ENCODE measurements at regions not wholly inside any gene's neighbourhood (a gene's known extent, or its start where the extent isn't known, plus 50 kb on each side); places are given as distances from the start of the nearest gene placed in this dataset.
"Not testable (repeated sequence)": the region's sequence is repeated elsewhere in the genome, so short reads cannot be mapped to it uniquely, and the experiment has no call there.

GRCh38 chr3:5768281-5768945 is 580.9 kb downstream of the EDEM1 start:
- no peak for DNase-seq

DNA sequence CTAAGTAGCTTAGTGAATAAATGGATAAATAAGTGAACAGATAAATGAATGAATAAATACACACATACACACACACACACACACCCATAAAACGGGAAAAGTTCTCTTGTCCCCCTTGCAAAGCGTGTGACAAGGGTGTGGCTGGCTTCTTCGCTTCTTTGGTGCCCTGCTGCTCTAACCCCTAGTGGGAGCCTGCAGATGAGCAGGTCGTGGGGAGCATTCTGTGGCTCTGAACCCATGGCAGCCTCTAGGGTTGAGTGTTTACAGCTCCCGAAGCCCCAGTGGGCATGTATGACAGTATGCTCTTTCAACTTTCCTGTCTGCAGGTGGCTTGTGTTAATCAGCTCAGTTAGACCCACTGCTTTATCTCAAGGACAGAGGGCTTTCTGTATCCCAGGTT is 582.3 kb downstream of the EDEM1 start:
- no peak for DNase-seq

DNA sequence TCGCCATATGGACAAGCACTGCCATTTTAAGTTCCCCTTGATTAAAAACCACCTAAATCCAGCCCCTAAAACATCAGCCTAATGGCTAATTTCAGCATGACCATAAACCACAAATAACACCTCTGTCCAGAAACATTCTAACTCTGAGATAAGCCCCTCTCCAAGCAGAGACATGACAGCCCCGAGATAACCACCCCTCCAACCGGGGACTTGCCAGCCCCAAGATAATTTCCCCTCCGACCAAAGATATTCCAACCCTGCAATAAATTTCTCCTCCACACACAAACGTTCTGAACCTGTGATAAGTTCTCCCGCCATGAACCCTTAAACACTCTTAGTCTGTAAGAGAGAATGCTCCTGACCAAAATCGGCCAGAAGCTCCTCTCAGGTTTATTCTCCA is 586.8 kb downstream of the EDEM1 start:
- no peak for DNase-seq

DNA sequence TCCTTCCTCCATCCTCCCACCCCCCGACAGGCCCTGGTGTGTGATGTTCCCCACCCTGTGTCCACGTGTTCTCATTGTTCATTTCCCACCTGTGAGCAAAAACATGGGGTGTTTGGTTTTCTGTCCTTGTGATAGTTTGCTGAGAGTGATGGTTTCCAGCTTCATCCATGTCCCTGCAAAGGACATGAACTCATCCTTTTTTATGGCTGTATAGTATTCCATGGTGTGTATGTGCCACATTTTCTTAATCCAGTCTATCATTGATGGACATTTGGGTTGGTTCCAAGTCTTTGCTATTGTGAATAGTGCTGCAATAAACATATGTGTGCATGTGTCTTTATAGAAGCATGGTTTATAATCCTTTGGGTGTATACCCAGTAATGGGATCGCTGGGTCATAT is 587.6 kb downstream of the EDEM1 start:
- DNase-seq = not testable (repeated sequence)

DNA sequence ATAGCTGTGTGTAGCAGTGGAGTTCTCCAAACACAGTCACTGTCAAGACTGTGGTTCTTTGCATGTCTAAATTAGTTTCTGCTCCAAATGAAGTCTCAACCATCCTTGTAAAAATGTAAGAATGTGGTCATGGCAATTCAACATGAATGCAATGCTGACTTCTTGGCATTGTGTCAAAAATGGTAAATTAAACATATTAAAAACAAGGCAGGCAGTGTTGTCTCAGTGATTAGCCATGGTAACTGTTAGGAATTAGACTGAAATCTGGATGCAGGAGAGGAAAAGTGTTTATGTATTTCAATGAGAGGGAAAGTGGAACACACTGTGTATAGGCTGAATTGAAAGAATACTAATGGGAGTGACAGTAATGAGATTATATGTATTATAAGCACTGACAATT is 597.2 kb downstream of the EDEM1 start:
- DNase-seq = no peak

DNA sequence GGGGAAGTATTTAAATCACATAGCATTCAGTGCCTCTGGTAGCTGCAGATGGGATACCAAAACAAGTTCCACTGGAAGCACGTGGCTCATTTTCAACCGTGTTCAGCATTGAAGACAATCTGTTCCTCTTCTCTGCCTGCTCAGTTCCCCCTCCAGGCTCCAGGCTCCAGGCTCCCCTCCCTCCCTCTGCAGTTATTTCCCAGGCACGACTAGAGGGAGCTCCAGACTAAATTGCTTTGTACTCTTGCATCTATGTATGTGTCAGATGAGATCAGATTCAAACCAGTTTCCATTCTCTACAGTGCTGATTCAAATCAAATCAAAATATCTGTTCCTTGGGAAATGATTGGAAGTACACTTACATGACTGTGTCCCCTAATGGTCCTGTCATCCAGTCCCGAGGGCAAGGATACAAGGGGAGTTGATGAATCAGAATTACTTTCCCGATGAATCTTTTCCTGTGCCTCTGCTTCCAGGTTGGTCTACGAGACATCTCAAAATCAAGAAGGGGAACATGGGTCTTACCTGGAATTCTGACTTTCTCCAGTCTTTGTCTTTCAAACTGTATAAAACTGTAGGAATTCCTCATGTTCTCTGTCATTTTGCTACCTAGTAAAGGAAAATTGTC is 600.5 kb downstream of the EDEM1 start:
- no peak for DNase-seq

DNA sequence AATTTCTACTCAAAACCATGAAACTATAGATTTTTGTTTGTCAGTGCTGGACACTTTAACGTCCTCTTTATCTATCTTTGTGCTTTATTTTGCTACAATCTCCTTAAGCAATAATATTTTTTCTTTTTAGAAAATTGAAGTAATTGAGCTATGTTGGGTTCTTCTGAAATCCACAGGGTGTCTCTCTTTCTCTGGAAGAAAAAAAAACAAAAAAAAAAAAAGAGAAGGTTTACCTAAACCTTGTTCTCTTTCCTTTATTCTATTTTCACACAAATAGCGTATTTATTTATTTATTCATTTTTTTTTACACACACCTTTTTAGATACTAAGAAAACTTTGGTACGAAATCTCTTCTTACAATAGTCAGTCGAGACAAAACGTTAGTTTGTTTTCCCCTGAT is 601.0 kb downstream of the EDEM1 start:
- DNase-seq = no peak

GRCh38 chr3:5791558-5791957 is 604.1 kb downstream of the EDEM1 start:
- no peak for DNase-seq

DNA sequence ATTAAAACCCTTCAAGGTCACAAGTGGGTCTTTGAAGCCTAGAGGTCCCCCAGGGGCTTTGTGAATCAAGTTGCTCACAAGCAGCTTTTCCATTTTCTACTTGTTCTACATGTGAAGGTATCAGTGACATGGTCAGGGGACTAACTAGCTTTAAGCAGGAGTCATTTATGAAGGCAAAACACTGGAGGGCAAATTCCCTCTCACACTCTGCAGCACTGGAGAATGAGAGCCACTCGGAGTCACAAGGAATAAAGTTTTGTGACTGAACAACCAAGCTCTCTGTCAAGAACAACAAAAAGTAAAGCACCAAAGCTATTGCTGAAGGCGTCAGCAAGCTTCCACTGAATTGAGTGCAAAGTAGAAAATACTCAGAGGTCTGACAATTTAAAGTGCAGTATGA is 609.0 kb downstream of the EDEM1 start:
- DNase-seq = no peak

- no peak for DNase-seq
Measured at GRCh38 chr3:5798809-5799208, 611.3 kb downstream of the EDEM1 start.

- no peak for DNase-seq
Measured at GRCh38 chr3:5799398-5799797, 611.9 kb downstream of the EDEM1 start.

DNA sequence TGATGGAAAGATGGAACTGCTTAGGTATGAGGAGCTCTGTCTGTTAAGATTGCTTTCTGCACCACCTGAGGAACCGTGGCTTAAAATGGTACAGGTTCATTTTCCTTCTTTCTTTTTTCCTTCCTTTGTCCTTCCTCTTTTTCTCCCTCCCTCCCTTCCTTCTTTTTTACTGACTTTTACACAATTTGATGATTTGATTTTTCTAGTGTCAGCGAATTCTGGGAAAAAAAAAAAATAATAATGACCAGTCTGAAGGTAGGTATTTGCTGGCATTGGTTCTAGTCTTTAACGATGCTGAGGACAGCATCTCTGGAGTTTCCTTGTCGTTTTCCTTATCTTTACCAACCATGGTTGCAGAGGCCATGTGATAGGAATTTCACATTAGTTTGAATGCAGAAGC is 613.5 kb downstream of the EDEM1 start:
- no peak for DNase-seq

GRCh38 chr3:5806192-5806591 is 618.7 kb downstream of the EDEM1 start:
- no peak for DNase-seq

DNA sequence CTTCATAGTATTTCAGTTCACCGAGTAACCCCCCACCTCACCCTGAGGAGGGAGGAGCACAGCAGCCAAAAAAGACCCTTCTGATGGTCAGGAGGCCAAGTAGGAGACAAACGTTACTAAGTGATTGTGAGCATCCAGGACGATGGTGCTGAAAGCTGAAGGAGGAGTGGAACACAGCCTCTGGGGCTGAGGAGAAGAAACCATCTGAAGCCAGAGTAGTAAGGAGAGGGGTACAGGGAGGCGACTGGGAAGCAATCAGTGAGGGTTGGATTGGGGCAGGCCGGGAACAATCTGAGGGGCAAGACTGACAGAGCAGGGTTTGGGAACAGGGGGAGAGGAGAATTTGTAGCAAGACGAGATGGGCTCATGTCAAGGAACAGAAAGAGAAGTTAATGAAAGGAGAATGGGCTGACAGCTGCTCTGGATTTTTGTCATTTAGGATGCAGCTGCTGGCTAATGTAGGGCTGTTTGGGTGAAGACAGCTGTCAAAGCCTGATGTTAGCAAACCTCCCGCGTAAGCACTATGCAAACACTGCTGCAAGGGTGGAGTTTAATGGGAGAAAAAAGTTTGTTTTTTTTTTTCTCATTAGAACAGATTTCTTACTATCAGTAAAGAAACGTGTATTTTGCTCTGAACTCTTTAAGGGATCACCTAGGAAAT is 622.2 kb downstream of the EDEM1 start:
- DNase-seq = no peak

DNA sequence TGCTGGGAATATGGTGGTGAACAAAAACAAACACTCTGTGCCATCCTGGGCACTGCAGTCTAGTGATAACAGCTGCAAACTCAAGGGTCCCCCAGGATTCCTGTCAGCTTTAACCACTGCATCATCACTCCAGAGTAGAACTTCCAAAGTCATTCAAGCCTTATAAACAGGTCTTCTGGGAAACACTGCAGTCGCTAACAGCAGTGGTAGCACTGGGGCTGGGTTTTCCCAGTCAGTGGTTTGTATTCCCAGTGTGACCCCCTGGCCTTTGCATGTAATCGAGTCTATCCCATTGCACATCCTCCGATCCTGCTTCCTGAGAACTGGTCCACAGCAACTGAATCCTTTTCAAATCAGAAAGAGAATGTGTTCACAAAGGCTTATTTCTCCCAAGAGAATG is 623.5 kb downstream of the EDEM1 start:
- no peak for DNase-seq

DNA sequence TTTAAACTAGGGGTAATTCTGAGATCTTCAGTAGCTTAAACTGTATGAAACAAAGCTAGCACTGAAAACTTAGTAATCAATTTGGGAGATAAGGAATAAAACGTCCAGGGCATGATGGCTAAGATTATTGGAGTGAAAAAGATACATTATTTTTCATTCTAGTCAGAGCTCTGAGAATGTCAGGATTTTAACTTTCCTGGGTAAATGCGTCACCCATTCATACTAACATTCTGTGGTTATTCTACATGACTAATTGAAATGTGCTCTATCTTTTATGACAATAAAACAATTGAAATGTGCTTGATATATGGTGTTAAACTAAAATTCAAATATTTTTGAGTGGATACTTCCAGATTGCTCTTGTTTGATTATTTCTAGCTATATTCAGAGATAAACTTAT is 626.0 kb downstream of the EDEM1 start:
- no peak for DNase-seq

GRCh38 chr3:5822843-5823242 is 635.3 kb downstream of the EDEM1 start:
- DNase-seq = no peak

- DNase-seq = no peak
Measured at GRCh38 chr3:5826467-5826866, 639.0 kb downstream of the EDEM1 start.

- no peak for DNase-seq
Measured at GRCh38 chr3:5828251-5828650, 640.7 kb downstream of the EDEM1 start.

GRCh38 chr3:5840056-5840455 is 652.5 kb downstream of the EDEM1 start:
- DNase-seq = no peak

DNA sequence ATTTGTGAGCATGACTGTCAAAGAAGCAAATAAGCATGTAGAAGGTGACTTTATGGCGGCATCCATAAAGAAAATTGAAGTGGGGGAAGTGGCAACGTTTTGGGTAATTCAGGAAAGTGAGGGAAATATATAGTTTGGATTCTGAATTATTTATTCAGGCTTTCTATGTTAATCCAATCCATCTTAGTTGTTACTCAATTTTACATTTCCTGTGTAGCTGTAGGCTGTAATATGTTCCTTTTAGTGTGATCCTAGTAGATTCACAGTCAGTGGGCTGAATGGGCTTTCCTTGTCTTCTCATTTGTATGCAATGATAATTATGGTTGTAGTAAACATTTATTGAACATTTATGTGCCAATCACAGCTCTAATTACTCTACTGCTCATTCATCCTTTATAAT is 654.1 kb downstream of the EDEM1 start:
- DNase-seq = no peak

- no peak for DNase-seq
Measured at GRCh38 chr3:5846261-5846660, 658.8 kb downstream of the EDEM1 start.

- DNase-seq = no peak
Measured at GRCh38 chr3:5861151-5861550, 673.6 kb downstream of the EDEM1 start.

GRCh38 chr3:5874931-5875341 is 687.4 kb downstream of the EDEM1 start:
- no peak for DNase-seq

DNA sequence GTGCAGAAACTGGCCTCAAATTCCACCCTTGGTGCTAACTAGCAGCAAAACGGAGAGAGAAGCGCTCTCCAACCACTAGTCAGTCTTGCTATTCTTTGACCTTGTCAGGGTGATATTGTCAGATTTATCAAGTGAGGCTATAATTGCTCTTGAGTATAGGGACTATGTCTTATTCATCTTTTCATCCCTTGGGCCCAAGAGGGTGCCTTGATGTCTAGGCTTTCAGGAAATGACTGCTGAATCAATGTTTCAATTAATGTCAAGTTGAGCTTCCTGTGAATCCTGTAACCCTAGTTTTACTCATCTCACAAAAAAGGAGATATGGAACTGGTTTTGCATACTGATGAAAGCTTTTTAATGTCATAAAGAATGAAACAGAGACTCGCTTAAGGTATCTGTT is 701.3 kb downstream of the EDEM1 start:
- no peak for DNase-seq
